ENCODE measurements at regions not wholly inside any gene's neighbourhood (a gene's known extent, or its start where the extent isn't known, plus 50 kb on each side); places are given as distances from the start of the nearest gene placed in this dataset.

GRCh38 chr12:124457287-124458219 lies 109.9 kb downstream of the NCOR2 start:
- DNase-seq: peak; percentile 33

GRCh38 chr12:124456652-124457152 lies 110.7 kb downstream of the NCOR2 start:
- peak; percentile 53 for DNase-seq

- no peak for DNase-seq
These were observed 111.2 kb downstream of the NCOR2 start for GRCh38 chr12:124456133-124456651.

- DNase-seq: no peak
These were observed 112.1 kb downstream of the NCOR2 start for GRCh38 chr12:124455336-124455735.

GRCh38 chr12:124454735-124455134 lies 112.7 kb downstream of the NCOR2 start:
- DNase-seq: no peak

- no peak for DNase-seq
These were observed 113.1 kb downstream of the NCOR2 start for GRCh38 chr12:124454352-124454725.

GRCh38 chr12:124453419-124454351 lies 113.7 kb downstream of the NCOR2 start:
- peak; percentile 85 for DNase-seq

- no peak for DNase-seq
These were observed 114.7 kb downstream of the NCOR2 start for GRCh38 chr12:124452576-124453331.

- no peak for DNase-seq
These were observed 115.7 kb downstream of the NCOR2 start for GRCh38 chr12:124451637-124452243.

- DNase-seq: no peak
These were observed 116.4 kb downstream of the NCOR2 start for GRCh38 chr12:124451016-124451415.

GRCh38 chr12:124450376-124450750 lies 117.0 kb downstream of the NCOR2 start:
- DNase-seq: no peak

- no peak for DNase-seq
These were observed 117.6 kb downstream of the NCOR2 start for GRCh38 chr12:124449623-124450375.

- no peak for DNase-seq
These were observed 118.3 kb downstream of the NCOR2 start for GRCh38 chr12:124448955-124449622.

GRCh38 chr12:124448241-124448954 lies 119.0 kb downstream of the NCOR2 start:
- DNase-seq: no peak

- no peak for DNase-seq
These were observed 121.0 kb downstream of the NCOR2 start for GRCh38 chr12:124446364-124446763.

GRCh38 chr12:124445826-124446225 lies 121.6 kb downstream of the NCOR2 start:
- DNase-seq: no peak

GRCh38 chr12:124445121-124445718 lies 122.2 kb downstream of the NCOR2 start:
- no peak for DNase-seq

GRCh38 chr12:124443931-124444712 lies 123.3 kb downstream of the NCOR2 start:
- DNase-seq: no peak
